ENCODE measurements at regions not wholly inside any gene's neighbourhood (a gene's known extent, or its start where the extent isn't known, plus 50 kb on each side); places are given as distances from the start of the nearest gene placed in this dataset.

DNA sequence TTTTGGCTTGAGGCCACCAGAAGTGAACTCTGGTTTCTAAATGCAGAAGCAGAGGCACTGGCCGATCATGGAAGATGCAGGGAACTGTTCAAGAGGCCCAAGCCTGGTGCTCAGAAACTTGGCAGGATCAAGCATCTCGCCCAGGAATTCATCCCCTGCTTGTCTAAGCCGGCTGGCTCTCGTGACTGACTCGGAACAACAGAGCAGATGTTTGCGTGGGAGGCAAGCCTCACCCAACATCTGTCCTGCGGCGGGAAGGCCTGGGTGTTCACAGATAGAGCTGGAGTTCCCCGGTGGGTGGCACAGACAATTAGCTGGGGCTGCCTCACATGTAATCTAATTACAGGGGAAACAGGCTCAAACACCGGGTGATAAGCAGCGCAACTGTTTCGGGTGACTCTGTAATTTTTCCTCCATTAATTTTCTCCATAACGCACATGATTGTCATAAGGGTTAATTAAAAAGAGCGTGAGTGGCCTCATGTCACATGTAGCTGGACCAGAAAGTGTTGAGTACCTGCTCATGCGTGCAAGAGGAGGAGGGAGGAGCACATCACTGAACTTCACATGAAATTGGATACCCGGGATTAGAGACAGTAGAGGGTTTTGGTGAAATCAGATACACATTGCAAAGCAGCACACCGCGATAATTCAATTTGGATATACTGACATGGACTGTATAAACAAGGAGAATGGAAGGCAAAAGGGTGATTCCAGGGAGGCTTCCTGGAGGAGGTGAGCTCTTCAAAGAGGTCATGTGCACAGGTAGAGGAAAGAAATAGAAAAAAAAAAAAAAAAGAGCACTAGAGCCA is 180.0 kb downstream of the ETS2 start:
- Mint-ChIP-seq H3K9me3 (ENCODE audit: low read depth) (no peaks in the 10 kb centered on the region), H3K4me3 (ENCODE audit: unreplicated experiment) (no peak overlapping the region), H3K27me3 (ENCODE audit: low read depth) (peaks cover 2% of the 10 kb centered on the region), H3K27ac (ENCODE audit: unreplicated experiment) (peak overlapping the region; percentile 65), H3K4me1 (ENCODE audit: low read depth) (peaks cover 69% of the 10 kb centered on the region), H3K36me3 (ENCODE audit: low read depth) (no peaks in the 10 kb centered on the region)
- DNase-seq (ENCODE audit: low spot score): no peak
- TF ChIP-seq, protein P1, sequence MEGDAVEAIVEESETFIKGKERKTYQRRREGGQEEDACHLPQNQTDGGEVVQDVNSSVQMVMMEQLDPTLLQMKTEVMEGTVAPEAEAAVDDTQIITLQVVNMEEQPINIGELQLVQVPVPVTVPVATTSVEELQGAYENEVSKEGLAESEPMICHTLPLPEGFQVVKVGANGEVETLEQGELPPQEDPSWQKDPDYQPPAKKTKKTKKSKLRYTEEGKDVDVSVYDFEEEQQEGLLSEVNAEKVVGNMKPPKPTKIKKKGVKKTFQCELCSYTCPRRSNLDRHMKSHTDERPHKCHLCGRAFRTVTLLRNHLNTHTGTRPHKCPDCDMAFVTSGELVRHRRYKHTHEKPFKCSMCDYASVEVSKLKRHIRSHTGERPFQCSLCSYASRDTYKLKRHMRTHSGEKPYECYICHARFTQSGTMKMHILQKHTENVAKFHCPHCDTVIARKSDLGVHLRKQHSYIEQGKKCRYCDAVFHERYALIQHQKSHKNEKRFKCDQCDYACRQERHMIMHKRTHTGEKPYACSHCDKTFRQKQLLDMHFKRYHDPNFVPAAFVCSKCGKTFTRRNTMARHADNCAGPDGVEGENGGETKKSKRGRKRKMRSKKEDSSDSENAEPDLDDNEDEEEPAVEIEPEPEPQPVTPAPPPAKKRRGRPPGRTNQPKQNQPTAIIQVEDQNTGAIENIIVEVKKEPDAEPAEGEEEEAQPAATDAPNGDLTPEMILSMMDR (IDR thresholded peaks at IDR 0.05): no peak

DNA sequence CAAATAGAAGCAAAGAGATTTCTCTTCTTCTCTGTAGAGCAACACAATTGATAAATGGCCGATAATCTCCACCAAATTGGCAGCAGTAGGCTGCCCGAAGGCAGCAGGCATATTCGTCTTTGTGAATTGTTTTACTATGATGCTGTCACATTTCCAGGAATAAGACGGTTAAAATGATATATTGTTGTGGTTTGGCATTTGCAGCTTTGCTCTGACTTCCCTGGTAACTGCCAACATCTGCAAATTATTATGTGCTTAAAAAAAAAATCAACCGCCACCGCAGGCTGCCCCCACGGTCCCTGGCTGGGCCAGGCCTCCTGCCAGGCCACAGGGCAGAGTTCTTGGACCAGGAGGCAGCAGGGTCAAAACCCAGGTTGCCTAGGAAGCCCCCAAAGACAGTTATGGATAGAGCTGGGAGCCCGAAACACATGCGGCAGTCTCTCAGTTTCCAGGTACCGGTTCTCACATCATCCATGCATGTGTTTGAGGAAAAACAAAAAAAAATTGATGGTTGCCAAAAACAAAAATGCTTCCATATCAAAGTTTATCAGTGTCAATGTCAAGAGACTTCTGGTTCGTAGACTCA is 179.3 kb downstream of the ETS2 start:
- Mint-ChIP-seq H3K9me3 (ENCODE audit: low read depth) (no peaks in the 10 kb centered on the region), H3K27me3 (ENCODE audit: low read depth) (peaks cover 2% of the 10 kb centered on the region), H3K4me3 (ENCODE audit: unreplicated experiment) (no peak overlapping the region), H3K36me3 (ENCODE audit: low read depth) (no peaks in the 10 kb centered on the region), H3K27ac (ENCODE audit: unreplicated experiment) (peak overlapping the region; percentile 65), H3K4me1 (ENCODE audit: low read depth) (peaks cover 62% of the 10 kb centered on the region)
- TF ChIP-seq, protein P1 (IDR thresholded peaks at IDR 0.05): no peak
- DNase-seq (ENCODE audit: low spot score): no peak

DNA sequence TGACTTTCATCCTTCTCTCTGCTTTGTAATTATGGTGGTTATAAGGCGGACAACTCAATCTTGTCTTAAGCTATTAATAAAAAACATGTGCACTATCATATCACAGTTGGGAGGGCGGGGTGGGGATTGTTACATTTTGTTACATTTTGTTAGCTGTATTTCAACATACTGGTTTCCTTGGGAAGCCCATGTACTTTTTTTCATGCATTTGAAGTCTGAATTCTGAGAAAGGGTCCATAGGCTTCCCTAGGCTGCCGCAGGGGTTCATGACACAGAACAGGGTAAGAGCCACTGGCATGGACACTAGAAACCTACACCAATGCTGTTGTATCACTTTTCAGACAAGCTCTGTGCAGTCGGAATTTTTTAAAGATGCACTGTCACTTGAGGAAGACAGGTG is 178.8 kb downstream of the ETS2 start:
- no peak overlapping the region for H3K4me3 Mint-ChIP-seq (ENCODE audit: unreplicated experiment)
- TF ChIP-seq, protein P1 (IDR thresholded peaks at IDR 0.05): no peak
- no peaks in the 10 kb centered on the region for H3K9me3 Mint-ChIP-seq (ENCODE audit: low read depth)
- DNase-seq (ENCODE audit: low spot score): no peak
- H3K4me1 Mint-ChIP-seq (ENCODE audit: low read depth): peaks cover 57% of the 10 kb centered on the region
- no peak overlapping the region for H3K27ac Mint-ChIP-seq (ENCODE audit: unreplicated experiment)
- no peaks in the 10 kb centered on the region for H3K36me3 Mint-ChIP-seq (ENCODE audit: low read depth)
- peaks cover 2% of the 10 kb centered on the region for H3K27me3 Mint-ChIP-seq (ENCODE audit: low read depth)

DNA sequence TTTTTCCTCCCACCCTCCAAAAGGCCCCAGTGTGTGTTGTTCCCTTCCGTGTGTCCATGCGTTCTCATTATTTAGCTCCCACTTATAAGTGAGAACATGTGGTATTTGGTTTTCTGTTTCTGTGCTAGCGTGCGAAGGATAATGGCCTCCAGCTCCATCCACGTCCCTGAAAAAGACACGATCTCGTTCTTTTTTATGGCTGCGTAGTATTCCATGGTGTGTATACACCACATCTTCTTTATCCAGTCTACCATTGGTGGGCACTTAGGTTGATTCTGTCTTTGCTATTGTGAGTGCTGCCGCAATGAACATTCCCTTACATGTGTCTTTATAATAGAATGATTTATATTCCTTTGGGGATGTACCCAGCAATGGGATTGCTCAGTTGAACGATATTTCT is 177.8 kb downstream of the ETS2 start:
- TF ChIP-seq, protein P1 (IDR thresholded peaks at IDR 0.05): no peak
- no peak for DNase-seq (ENCODE audit: low spot score)
- no peaks in the 10 kb centered on the region for H3K27me3 Mint-ChIP-seq (ENCODE audit: low read depth)
- H3K27ac Mint-ChIP-seq (ENCODE audit: unreplicated experiment): no peak overlapping the region
- no peak overlapping the region for H3K4me3 Mint-ChIP-seq (ENCODE audit: unreplicated experiment)
- no peaks in the 10 kb centered on the region for H3K9me3 Mint-ChIP-seq (ENCODE audit: low read depth)
- no peaks in the 10 kb centered on the region for H3K36me3 Mint-ChIP-seq (ENCODE audit: low read depth)
- H3K4me1 Mint-ChIP-seq (ENCODE audit: low read depth): peaks cover 51% of the 10 kb centered on the region

DNA sequence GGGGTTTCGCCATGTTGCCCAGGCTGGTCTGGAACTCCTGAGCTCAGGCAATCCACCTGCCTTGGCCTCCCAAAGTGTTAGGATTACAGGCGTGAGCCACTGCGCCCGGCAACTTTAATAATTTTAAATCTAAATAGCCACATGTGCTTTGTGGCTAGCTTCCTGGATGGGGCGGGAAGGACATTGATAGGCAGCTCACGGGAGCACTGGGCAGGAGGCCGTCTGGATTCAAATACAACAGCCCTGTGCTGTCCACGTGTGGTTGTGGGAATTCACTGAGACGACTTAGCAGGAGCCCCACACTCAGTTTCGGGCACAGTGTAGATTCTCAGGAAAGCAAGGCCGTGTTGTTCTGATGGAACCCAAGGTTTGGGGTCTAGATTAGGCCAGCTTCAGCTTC is 177.1 kb downstream of the ETS2 start:
- no peak overlapping the region for H3K27ac Mint-ChIP-seq (ENCODE audit: unreplicated experiment)
- DNase-seq (ENCODE audit: low spot score): no peak
- no peaks in the 10 kb centered on the region for H3K27me3 Mint-ChIP-seq (ENCODE audit: low read depth)
- no peaks in the 10 kb centered on the region for H3K36me3 Mint-ChIP-seq (ENCODE audit: low read depth)
- peaks cover 43% of the 10 kb centered on the region for H3K4me1 Mint-ChIP-seq (ENCODE audit: low read depth)
- no peak overlapping the region for H3K4me3 Mint-ChIP-seq (ENCODE audit: unreplicated experiment)
- no peaks in the 10 kb centered on the region for H3K9me3 Mint-ChIP-seq (ENCODE audit: low read depth)
- TF ChIP-seq, protein P1 (IDR thresholded peaks at IDR 0.05): no peak
